Brain microvascular endothelial cell (primary cell): ENCODE measurements at regions not wholly inside any gene's neighbourhood (a gene's known extent, or its start where the extent isn't known, plus 50 kb on each side); places are given as distances from the start of the nearest gene placed in this dataset.

Experiments
- DNase-seq: peaks from one replicate; pipeline ENCODE4 v3.0.0-alpha.2; 2020
- H3K27ac ChIP-seq: fragments of 250-450 bp; sonication (Bioruptor Pico); 2 replicates; pipeline ENCODE4 v1.5.1; 2020; ENCODE audit warnings: mild to moderate bottlenecking, moderate library complexity
- H3K27me3 ChIP-seq: fragments of 250-450 bp; sonication (Bioruptor Pico); replicated peaks from 2 replicates; pipeline ENCODE4 v1.5.1; 2020; ENCODE audit warnings: mild to moderate bottlenecking
- H3K36me3 ChIP-seq: fragments of 250-450 bp; sonication (Bioruptor Pico); replicated peaks from 2 replicates; pipeline ENCODE4 v1.5.1; 2020; ENCODE audit warnings: mild to moderate bottlenecking
- H3K4me3 ChIP-seq: 2 replicates; pipeline ENCODE4 v1.5.1; 2011; ENCODE audit warnings: low read depth, mild to moderate bottlenecking, control low read depth, low read length, moderate library complexity
- in situ Hi-C: cut with HindIII; loops from 2 replicates; pipeline ENCODE4 v1.10.0; 2017; ENCODE audit warnings: low sequenced_read_pairs, low pct_ligation_motif_present
- TF ChIP-seq, protein P1 (sequence below): IDR thresholded peaks from 2 replicates; pipeline ENCODE4 v1.5.1; 2011; ENCODE audit warnings: low read depth, mild to moderate bottlenecking, moderate library complexity, low read length, control low read depth, inconsistent platforms; ENCODE audit errors: missing control alignments

GRCh38 chr11:134710861-134711407, 298.9 kb upstream of the B3GAT1 start:
- in situ Hi-C loops: no loop called here
- H3K4me3 ChIP-seq: no peak overlapping the region

GRCh38 chr11:134705858-134706257, 293.8 kb upstream of the B3GAT1 start:
- TF ChIP-seq, protein P1, sequence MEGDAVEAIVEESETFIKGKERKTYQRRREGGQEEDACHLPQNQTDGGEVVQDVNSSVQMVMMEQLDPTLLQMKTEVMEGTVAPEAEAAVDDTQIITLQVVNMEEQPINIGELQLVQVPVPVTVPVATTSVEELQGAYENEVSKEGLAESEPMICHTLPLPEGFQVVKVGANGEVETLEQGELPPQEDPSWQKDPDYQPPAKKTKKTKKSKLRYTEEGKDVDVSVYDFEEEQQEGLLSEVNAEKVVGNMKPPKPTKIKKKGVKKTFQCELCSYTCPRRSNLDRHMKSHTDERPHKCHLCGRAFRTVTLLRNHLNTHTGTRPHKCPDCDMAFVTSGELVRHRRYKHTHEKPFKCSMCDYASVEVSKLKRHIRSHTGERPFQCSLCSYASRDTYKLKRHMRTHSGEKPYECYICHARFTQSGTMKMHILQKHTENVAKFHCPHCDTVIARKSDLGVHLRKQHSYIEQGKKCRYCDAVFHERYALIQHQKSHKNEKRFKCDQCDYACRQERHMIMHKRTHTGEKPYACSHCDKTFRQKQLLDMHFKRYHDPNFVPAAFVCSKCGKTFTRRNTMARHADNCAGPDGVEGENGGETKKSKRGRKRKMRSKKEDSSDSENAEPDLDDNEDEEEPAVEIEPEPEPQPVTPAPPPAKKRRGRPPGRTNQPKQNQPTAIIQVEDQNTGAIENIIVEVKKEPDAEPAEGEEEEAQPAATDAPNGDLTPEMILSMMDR: no peak
- no peaks in the 10 kb centered on the region for H3K27me3 ChIP-seq
- no peak for DNase-seq

More at GRCh38 chr11:134710861-134711407, 298.9 kb upstream of the B3GAT1 start:
- Histone ChIP-seq H3K27me3 (no peaks in the 10 kb centered on the region), H3K36me3 (no peaks in the 10 kb centered on the region), H3K27ac (no peak overlapping the region)
- TF ChIP-seq, protein P1: no peak
- DNase-seq: no peak

DNA sequence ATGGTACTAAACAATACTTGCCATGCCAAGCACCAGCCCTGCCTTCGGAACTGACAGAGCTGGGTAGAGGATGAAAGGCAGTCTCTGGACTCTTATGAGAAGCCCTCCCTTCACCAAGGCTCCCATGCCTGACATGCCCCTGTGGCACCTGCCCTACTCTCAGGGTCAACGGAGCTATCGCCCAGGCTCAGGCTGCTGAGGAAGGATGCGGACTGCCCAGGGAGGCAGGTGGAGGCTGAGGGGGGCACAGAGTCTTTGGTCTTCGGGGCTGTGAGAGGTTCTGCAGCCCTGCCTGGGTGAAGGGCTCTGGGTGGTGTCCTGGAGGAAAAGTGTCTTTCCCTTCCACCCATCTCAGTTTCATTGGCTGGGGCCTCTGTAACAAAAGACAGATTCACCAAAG, 290.8 kb upstream of the B3GAT1 start:
- TF ChIP-seq, protein P1: no peak
- in situ Hi-C loops: no loop called here
- H3K27ac ChIP-seq: no peak overlapping the region
- H3K27me3 ChIP-seq: no peaks in the 10 kb centered on the region
- no peak overlapping the region for H3K4me3 ChIP-seq
- no peaks in the 10 kb centered on the region for H3K36me3 ChIP-seq
- no peak for DNase-seq

More at GRCh38 chr11:134705858-134706257, 293.8 kb upstream of the B3GAT1 start:
- in situ Hi-C loops: no loop called here
- no peak overlapping the region for H3K4me3 ChIP-seq
- no peaks in the 10 kb centered on the region for H3K36me3 ChIP-seq
- no peak overlapping the region for H3K27ac ChIP-seq

- Histone ChIP-seq H3K27me3 (no peaks in the 10 kb centered on the region), H3K36me3 (no peaks in the 10 kb centered on the region), H3K27ac (no peak overlapping the region), H3K4me3 (no peak overlapping the region)
- TF ChIP-seq, protein P1: no peak
- in situ Hi-C loops: no loop called here
- no peak for DNase-seq
Observed at GRCh38 chr11:134701564-134702165, 289.6 kb upstream of the B3GAT1 start.

DNA sequence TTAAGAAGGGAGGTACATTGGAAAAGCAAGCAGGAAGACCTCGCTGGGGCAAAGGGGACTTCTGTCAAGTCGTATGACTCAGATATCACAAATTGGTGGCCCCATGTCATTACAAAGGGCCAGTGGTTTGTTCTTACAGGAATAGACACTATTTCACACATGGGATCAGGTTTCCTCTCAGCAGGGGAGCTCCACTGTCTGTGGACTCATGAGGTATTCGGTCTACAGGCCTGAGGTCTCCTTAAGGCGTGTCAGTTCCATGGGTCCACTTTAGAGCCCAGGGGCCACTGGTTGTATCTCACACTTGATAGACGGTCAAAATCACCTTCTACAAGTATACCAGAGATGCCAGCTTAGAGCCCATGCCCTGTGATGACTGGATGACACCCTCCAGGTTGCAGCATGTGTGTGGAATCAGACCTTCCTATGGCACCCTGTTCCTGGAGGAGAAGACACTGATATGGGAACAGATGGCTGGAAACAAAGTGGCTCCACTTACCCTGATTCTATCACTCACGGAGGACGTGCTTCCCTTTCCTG, 288.1 kb upstream of the B3GAT1 start:
- Histone ChIP-seq H3K4me3 (no peak overlapping the region), H3K36me3 (no peaks in the 10 kb centered on the region), H3K27ac (no peak overlapping the region), H3K27me3 (no peaks in the 10 kb centered on the region)
- in situ Hi-C loops: no loop called here
- no peak for DNase-seq
- TF ChIP-seq, protein P1: no peak
